ENCODE measurements at regions not wholly inside any gene's neighbourhood (a gene's known extent, or its start where the extent isn't known, plus 50 kb on each side); places are given as distances from the start of the nearest gene placed in this dataset.

GRCh38 chr4:114108869-114109268 is 129.4 kb upstream of the ARSJ start:
- TF ChIP-seq CTCF (IDR thresholded peaks at IDR 0.05; ENCODE audit: poor library complexity): no peak
- no peak for TF ChIP-seq EZH2 (IDR thresholded peaks at IDR 0.05; ENCODE audit: borderline replicate concordance)

All from hepatocyte (in vitro differentiated cells).